ENCODE measurements at regions not wholly inside any gene's neighbourhood (a gene's known extent, or its start where the extent isn't known, plus 50 kb on each side); places are given as distances from the start of the nearest gene placed in this dataset.

- TF ChIP-seq CTCF (conservative IDR thresholded peaks at IDR 0.05; ENCODE audit: low read depth, low read length) (no peak), RAD21 (IDR thresholded peaks at IDR 0.05; ENCODE audit: low read length) (no peak), MXI1 (IDR thresholded peaks at IDR 0.05; ENCODE audit: borderline replicate concordance, low read depth, low read length) (no peak), POLR2A (IDR thresholded peaks at IDR 0.05; ENCODE audit: low read depth, low read length) (no peak), FOS (IDR thresholded peaks at IDR 0.05; ENCODE audit: low read depth, low read length) (no peak), USF2 (IDR thresholded peaks at IDR 0.05; ENCODE audit: low read depth, low read length) (no peak), SMC3 (IDR thresholded peaks at IDR 0.05; ENCODE audit: low read depth, low read length) (no peak), MAFK (IDR thresholded peaks at IDR 0.05; ENCODE audit: low read depth, low read length) (peak; percentile 56), RCOR1 (IDR thresholded peaks at IDR 0.05; ENCODE audit: insufficient replicate concordance, low read length) (no peak)
Measured at GRCh38 chr6:50565004-50565403, 148.3 kb upstream of the TFAP2D start.
